ENCODE measurements at regions not wholly inside any gene's neighbourhood (a gene's known extent, or its start where the extent isn't known, plus 50 kb on each side); places are given as distances from the start of the nearest gene placed in this dataset.

- TF ChIP-seq CTCF (IDR thresholded peaks at IDR 0.05; ENCODE audit: low read depth, low read length, missing control alignments) = no peak
- DNase-seq (ENCODE audit: extremely low read depth, low read depth) = no peak
- H3K4me3 ChIP-seq (replicated peaks; ENCODE audit: low read depth, low read length) = no peak overlapping the region
Measured at GRCh38 chr1:112057736-112058135, 68.3 kb upstream of the KCND3 start.

- TF ChIP-seq CTCF (IDR thresholded peaks at IDR 0.05; ENCODE audit: low read depth, low read length, missing control alignments) = no peak
- H3K4me3 ChIP-seq (replicated peaks; ENCODE audit: low read depth, low read length) = no peak overlapping the region
- DNase-seq (ENCODE audit: extremely low read depth, low read depth) = no peak
Measured at GRCh38 chr1:112058815-112059450, 69.5 kb upstream of the KCND3 start.

- TF ChIP-seq CTCF (IDR thresholded peaks at IDR 0.05; ENCODE audit: low read depth, low read length, missing control alignments) = no peak
- H3K4me3 ChIP-seq (replicated peaks; ENCODE audit: low read depth, low read length) = no peak overlapping the region
- no peak for DNase-seq (ENCODE audit: extremely low read depth, low read depth)
Measured at GRCh38 chr1:112059679-112060078, 70.2 kb upstream of the KCND3 start.

- no peak overlapping the region for H3K4me3 ChIP-seq (replicated peaks; ENCODE audit: low read depth, low read length)
- no peak for DNase-seq (ENCODE audit: extremely low read depth, low read depth)
- TF ChIP-seq CTCF (IDR thresholded peaks at IDR 0.05; ENCODE audit: low read depth, low read length, missing control alignments) = no peak
Measured at GRCh38 chr1:112060261-112060660, 70.8 kb upstream of the KCND3 start.

GRCh38 chr1:112061056-112061455 lies 71.6 kb upstream of the KCND3 start:
- TF ChIP-seq CTCF (IDR thresholded peaks at IDR 0.05; ENCODE audit: low read depth, low read length, missing control alignments) = no peak
- no peak overlapping the region for H3K4me3 ChIP-seq (replicated peaks; ENCODE audit: low read depth, low read length)
- no peak for DNase-seq (ENCODE audit: extremely low read depth, low read depth)

- no peak for DNase-seq (ENCODE audit: extremely low read depth, low read depth)
- no peak overlapping the region for H3K4me3 ChIP-seq (replicated peaks; ENCODE audit: low read depth, low read length)
- no peak for TF ChIP-seq CTCF (IDR thresholded peaks at IDR 0.05; ENCODE audit: low read depth, low read length, missing control alignments)
Measured at GRCh38 chr1:112061901-112062320, 72.4 kb upstream of the KCND3 start.
